Stimulated activated CD4-positive, alpha-beta T cell treated with anti-CD3 and anti-CD28 coated beads, Interleukin-2, amount 100 ng/mL, for 4 hours (primary cell): ENCODE measurements at regions not wholly inside any gene's neighbourhood (a gene's known extent, or its start where the extent isn't known, plus 50 kb on each side); places are given as distances from the start of the nearest gene placed in this dataset.
"Not testable (repeated sequence)": the region's sequence is repeated elsewhere in the genome, so short reads cannot be mapped to it uniquely, and the experiment has no call there.

Experiments used
- DNase-seq: peaks from one replicate; pipeline ENCODE4 v3.0.0-alpha.2; 2020; ENCODE audit warnings: low read depth

DNA sequence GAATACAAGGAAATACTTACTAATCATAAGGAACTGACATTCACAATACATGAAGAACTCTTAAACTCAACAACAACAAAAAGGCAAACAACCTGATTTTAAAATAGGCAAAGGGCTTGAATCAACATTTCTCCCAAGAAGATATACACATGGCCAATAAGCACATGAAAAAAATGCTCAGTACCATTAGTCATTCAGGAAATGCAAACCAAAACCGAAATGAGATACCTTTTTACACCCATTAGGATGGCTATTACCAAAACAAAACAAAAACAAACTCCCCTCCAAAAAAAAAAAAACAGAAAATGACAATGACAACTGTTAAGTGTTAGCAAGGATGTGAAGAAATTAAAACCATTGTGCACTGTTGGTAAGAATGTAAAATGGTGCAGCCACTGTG, 104.1 kb upstream of the ZNF462 start:
- DNase-seq = no peak

- no peak for DNase-seq
These were observed 101.5 kb upstream of the ZNF462 start for GRCh38 chr9:106761493-106761892.

DNA sequence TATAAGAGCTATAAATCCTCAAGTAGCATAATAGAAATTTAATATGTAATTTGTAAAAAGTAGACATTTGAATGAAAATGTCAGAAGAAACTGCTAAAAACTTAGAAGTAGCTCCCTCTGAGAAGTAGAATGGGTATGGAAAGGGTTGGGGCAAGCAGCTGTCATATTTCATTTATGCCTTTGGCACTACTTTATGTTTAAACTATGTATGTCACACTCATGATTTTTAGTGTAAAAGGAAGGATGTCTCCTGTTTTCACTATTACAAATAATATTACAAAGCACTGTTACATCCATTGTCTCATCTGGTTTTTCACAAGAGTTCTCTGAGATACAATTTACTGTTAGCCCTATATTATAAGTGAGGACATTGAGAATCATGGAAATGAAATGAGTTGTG, 96.3 kb upstream of the ZNF462 start:
- DNase-seq = no peak

- no peak for DNase-seq
These were observed 93.6 kb upstream of the ZNF462 start for GRCh38 chr9:106769331-106769730.

GRCh38 chr9:106771608-106772007, 91.4 kb upstream of the ZNF462 start:
- DNase-seq = no peak

- no peak for DNase-seq
These were observed 90.3 kb upstream of the ZNF462 start for GRCh38 chr9:106772523-106773290.

DNA sequence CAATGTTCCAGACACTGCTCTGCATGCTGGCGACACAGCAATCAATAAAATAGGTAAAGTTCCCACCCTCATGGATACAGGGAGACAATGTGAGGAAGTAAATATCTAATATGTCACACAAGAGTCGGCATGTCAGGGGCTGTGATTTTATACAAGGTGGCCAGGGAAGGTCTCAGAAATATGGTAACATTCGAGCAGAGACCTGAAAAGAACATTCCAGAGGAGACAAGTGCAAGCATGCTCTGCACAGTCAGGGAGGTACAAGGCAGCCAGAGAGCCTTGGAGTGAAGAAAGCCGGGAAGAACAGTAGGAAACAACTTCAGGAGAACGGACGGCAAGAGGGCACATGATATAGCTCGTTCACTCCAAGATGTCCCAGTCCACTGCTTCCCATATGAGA, 89.2 kb upstream of the ZNF462 start:
- no peak for DNase-seq

- DNase-seq = no peak
These were observed 87.0 kb upstream of the ZNF462 start for GRCh38 chr9:106775960-106776359.

DNA sequence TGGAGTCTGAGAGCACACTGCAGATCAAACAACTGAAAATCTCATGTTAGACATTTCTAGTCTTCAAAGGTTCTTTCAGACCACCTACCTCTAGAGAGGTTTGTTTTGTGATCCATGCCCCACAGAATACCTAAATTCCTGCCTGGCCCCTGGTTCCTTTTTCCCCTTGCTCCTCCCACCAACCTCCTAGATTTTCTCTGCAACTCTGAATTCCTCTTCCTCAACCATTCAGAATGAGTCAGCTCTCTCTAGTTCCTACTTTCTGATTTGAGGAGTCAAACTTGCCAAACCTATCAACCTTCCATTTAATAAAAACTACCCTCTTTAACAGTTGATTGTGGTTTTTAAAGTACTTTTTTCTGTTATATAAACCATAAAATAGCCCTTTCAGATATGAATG, 83.2 kb upstream of the ZNF462 start:
- DNase-seq = no peak

GRCh38 chr9:106783121-106783520, 79.8 kb upstream of the ZNF462 start:
- no peak for DNase-seq

GRCh38 chr9:106784076-106784475, 78.9 kb upstream of the ZNF462 start:
- no peak for DNase-seq

GRCh38 chr9:106785200-106785599, 77.8 kb upstream of the ZNF462 start:
- DNase-seq = no peak

GRCh38 chr9:106788021-106788420, 74.9 kb upstream of the ZNF462 start:
- DNase-seq = not testable (repeated sequence)

DNA sequence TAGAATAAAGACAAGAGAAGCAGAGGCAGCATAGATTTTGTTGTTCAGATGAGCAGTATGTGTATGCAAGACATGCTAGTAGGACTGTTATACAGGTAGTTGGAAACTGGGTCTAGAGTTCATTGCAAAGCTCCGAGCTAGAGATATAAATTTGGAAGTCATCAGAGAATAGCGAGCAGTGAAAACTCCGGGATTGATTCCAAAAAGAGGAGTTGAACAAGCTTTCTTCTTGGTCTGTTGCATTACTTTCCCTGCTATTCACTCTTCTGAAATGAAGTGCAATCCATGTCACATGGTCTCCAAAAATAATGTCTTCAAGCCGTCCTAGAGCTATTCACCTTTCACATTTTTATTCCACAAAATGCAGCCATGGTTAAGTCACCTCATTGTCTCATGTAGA, 67.9 kb upstream of the ZNF462 start:
- no peak for DNase-seq

DNA sequence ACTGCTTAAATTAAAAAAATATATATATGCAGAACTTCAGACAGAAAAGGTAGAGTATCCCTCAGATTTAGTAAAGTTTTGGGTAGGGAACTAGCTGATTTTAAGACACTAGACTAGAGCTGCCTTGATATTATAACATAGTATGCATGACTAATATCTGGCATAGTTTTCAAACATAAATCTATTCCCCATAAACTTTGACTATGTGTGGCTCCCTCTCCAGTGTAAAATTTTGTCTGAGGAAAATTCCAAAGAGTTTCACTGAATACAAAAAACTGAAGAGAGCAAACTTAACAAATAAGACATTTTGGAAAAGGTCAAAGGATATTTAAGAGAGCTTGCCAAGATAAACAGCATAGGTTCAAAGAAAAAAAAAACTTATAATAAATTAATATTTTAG, 66.2 kb upstream of the ZNF462 start:
- no peak for DNase-seq

- DNase-seq = no peak
These were observed 65.7 kb upstream of the ZNF462 start for GRCh38 chr9:106797299-106797698.

GRCh38 chr9:106798016-106798799, 64.8 kb upstream of the ZNF462 start:
- DNase-seq = no peak

- DNase-seq = no peak
These were observed 63.8 kb upstream of the ZNF462 start for GRCh38 chr9:106799152-106799551.

- DNase-seq = no peak
These were observed 62.2 kb upstream of the ZNF462 start for GRCh38 chr9:106800701-106801270.

GRCh38 chr9:106801816-106802215, 61.1 kb upstream of the ZNF462 start:
- DNase-seq = no peak
